Ammon's horn (tissue), 1 donor: ENCODE measurements at regions not wholly inside any gene's neighbourhood (a gene's known extent, or its start where the extent isn't known, plus 50 kb on each side); places are given as distances from the start of the nearest gene placed in this dataset.
"Not testable (repeated sequence)": the region's sequence is repeated elsewhere in the genome, so short reads cannot be mapped to it uniquely, and the experiment has no call there.

Experiments
- DNase-seq: peaks from one replicate; pipeline ENCODE4 v3.0.0-alpha.2; 2016; ENCODE audit warnings: low spot score

DNA sequence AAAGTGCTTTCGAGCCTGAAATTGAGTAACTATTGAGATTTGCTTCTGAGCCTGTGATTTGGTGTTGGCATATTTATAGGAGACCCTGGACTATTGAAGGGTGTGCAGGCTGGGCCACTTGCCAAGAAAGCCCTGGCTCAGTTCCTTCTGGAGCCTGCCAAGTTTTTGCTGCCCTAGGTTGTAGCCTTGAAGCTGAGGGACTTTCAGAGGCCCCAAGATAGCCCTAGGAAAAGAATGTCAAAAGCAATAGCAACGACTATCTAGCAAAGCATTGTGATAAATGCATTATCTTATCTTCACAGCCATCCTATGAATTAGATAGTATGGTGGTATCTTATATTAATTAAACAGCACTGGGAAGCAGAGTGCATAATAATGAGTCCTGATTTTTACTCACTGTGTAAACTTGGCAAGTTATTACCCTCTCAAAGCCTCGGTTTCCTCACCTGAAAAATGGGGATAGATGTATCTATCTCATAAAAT is 473.7 kb upstream of the PODXL start:
- DNase-seq, result peak; percentile 54

DNA sequence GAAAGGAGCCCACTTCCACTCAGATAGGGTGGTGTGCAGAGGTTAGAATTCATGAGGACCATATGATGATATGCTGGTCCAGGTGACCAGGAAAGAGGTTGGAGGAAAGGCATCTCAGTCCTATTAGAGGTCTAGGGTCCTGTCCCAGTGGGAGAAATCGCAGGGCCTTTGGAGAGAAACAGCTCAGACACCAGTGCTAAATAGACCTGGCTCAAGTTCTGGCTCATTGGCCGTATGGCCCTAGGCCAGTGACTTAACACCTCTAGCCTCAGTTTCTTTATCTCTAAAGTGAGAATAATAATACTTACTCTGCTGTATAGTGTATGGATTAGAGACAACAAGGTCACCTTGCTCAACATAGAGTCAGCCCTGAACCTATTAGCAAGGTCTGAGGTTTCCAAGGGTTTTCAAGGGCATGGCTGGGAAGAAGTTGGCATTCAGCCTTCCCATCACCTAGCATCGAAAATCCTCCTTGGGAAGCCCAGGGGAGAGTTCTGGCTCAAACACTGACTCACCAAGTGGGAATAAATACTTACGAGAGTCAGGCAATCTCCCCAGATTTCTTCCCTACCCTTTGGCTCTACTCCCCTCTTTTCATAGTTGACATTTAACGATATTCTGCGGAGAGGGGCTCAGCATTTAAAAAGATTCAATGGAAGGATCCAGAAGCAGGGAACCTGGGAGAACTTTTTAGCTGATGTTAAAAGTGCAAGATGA is 473.1 kb upstream of the PODXL start:
- DNase-seq, result peak; percentile 36

DNA sequence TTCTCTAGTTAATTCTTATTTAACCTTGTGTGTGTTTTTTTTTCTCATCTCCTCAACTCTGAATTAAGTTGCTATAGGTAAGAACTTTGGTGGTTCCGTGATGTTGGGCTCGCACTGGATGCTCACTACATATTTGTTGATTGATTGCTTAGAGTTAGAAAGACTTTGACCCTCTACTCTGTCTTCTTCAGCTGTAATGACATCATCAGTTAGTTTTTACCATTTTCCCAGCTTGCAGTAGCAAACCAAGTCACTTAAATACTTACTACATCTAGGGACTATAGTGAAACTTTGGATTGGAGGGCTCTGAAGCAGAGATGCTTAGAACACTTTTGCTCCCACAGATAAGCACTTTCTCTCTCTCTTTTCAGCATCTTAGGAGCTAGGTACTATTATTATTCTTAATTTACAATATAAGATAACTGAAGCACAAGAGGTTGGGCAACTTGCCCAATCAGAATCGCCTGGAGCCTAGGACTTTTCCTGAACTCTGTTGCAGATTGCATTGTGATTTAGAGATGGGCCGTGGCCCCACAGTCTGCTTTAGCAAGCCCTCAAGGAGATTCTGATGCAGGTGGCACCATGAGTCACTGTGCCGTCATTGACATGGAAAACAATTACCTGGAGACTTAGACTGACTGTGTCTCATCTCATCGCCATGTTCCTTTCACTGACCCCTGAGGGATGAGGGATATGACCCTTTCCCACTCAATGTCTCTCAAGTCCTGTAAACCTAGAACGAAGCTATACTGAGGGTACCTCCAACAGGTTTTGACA is 471.9 kb upstream of the PODXL start:
- no peak for DNase-seq

DNA sequence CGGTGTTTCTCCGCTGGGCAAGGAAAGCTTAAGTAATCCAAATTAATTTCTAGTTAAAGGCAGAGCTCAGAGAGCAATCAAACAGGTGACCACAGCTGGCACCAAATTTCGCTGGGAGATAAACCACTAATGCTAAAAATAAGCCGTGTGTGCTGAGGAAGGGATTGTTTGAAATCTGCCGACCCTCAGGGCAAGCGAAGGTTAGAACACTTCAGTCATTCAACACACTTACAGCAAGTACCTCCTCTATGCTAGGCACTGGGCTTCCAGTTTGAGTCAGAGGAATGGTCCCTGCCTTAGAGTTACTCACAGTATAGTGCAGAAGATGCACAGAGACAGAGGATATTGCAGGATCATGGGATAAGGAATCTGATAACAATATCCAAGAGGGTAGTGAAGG is 467.9 kb upstream of the PODXL start:
- no peak for DNase-seq

DNA sequence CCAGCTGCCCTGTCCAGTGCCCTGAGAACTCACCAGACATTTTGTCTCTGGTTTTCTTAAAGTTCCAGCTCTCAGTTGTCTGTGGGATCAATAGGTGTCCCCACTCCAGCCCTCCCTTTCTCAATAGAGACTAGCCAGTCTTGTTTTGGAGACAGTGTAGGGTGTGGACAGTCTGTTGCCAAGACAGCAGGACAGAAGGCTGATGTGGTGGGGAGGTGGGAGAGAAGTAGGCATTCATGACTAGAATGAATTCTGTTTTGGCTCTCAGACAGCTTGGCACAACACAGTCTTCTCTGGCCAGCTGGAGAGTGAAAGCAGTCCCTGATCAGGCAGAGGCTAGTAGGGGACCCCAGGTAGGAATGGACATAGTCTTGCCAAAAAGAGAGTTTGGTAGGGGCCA is 467.0 kb upstream of the PODXL start:
- no peak for DNase-seq

DNA sequence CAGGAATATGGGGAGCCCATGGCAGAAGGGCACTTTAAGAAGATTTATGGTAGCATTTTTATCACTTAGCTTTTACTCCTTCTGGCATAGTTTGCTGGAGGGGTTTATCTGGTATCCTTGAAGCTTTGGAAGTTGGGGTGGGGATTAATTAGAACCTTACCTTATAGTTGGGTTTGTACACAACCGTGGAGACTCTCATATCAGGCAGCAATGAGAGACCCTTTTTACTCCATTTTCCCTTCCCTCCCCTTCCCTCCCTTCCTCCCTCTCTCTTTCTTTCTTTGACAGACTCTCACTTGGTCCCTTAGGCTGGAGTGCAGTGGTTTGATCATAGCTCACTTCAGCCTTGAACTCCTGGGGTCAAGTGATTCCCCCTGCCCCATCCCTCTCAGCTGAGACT is 465.8 kb upstream of the PODXL start:
- DNase-seq, result no peak

DNA sequence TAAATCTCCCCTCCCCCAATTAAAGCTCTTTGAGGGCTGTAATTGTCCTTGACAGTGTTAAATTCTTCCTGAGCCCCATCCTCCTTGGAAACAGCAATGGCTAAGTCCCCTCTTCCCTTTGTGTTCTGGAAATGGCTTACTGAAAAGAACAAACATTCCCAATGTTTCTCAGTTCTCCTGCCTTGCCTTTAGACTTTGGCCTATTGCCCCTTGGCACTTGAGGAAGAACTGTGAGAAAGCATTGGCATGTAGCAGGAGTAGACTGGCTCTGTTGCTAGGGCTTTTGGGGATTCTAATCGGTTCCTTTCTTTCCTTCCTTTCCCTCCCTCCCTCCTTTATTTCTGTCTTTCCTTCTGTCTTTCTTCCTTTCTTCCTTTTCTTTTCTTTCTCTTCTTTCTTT is 463.3 kb upstream of the PODXL start:
- no peak for DNase-seq

DNA sequence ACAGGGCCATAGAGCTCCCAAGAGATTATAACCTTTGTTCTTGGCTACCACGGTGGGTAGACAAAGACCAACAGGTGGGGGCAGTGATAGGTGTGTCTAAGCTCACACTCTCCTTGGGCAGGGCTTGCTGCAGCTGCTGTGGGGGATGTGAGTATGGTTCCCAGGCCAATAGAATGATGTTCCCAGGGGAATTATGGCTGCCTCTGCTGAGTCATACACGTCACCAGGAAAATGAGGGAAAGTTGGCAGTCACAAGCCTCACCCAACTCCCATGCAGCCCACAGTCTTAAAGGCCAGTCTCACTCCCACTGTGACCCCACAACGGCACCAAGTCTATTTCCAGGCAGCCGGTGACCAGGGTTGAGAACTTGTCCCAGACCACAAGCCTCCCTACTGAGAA is 453.4 kb upstream of the PODXL start:
- no peak for DNase-seq

DNA sequence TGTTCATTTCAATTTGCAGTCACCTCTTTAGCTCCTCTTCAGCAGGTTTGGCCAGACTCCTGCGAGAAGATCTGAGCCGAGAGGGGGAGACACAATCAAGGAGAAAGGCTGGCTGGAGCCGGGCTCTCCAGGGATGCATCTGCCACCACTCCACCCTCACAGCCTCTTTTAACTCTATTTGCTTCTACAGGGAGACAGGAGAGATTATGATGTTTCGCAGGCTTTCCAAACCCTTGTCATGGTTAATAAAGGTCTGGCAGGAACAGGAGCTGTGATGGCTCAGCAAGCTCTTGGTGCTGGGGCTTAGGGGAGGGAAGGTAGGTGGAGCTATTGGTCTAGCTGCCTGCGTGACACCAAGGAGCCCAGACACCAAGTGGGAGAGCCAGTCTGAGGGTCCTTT is 448.1 kb upstream of the PODXL start:
- DNase-seq, result peak; percentile 27

DNA sequence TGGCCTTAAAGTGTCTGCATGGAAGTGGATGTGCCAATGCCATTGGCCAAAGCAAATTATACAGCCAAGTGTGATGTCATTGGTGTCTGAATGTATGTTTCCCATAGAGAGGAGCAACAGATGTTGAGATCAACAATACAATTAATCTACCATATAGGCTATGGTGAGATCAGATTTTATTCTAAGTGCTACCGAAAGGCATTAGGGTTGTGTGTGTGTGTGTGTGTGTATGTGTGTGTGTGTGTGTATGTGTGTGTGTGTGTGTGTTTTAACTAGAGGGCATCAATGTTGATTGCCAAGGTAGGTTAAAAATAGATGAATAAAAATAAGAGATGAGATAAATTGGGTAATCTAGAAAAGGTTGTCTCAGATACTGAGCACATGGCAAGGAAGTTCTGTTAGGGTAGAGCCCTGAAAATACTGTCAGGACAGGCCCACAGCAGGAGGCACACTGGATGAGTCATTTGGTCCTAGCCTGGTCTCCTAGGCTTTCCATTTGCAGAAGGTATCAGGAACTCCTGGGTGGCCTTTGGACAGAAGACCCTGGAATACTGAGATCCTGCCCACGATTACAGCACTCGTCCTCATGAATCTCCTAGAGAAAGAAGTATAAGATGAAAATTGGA is 446.0 kb upstream of the PODXL start:
- DNase-seq, result no peak

DNA sequence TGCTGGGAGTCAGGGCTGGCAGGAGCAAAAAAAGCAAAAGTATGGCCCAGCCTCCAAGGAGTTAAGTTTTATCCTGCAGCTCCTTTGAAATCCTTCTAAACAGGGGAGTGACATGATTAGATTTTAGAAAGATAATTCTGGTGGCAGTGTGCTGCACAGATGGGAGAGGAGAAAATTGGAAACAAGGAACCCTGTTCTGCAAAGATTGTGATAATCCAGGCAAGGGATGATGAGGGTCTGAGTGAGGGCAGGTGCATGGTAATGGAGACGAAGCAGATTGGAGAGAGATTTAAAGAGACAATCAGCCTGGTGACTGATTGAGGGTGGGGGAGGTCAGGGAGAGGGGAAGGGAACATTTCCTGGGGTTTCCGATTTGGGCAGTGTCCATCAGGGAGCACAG is 444.7 kb upstream of the PODXL start:
- DNase-seq, result no peak

DNA sequence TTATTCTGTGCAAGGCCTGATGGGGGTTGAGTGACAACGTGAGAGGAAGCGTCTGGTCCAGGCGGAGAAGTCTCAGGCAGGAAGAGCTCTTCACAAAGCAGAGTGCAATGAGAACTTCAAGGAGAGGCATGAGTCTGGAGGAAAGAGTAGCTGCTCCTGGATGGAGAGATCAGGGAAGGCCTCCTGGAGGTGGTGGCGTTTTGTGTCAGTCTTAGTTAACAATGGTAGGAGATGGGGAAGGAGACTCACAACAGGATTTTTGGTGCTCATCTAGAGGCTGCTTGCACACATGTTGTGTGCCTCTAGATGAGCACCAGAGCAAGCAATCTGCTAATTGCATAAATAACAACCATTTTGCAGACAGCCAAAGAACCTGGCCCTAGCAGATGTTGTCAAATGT is 442.8 kb upstream of the PODXL start:
- DNase-seq, result no peak

DNA sequence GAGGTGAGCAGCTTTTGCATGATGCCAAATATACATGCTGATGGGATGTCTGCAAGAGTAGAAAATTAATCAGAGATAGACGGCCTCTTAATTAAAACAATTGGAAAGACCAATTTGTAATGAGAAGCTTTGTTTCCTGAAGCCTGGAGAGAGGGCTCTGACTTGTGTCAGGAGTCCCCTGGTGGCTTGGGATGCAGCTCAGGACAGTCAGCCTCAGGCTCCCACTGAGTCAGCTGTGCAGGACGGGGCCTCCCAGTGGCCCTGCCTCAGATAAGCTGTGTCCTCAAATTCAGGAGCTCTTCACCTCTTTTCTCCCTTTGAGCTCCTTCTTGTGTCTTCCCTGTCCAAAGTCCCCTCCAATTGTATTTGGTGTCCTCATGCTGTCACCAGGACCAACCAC is 438.9 kb upstream of the PODXL start:
- no peak for DNase-seq

DNA sequence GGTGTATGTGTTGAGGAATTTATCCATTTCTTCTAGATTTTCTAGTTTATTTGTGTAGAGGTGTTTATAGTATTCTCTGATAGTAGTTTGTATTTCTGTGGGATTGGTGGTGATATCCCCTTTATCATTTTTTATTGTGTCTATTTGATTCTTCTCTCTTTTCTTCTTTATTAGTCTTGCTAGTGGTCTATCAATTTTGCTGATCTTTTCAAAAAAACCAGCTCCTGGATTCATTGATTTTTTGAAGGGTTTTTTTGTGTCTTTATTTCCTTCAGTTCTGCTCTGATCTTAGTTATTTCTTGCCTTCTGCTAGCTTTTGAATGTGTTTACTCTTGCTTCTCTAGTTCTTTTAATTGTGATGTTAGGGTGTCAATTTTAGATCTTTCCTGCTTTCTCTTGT is 424.6 kb upstream of the PODXL start:
- not testable (repeated sequence) for DNase-seq

DNA sequence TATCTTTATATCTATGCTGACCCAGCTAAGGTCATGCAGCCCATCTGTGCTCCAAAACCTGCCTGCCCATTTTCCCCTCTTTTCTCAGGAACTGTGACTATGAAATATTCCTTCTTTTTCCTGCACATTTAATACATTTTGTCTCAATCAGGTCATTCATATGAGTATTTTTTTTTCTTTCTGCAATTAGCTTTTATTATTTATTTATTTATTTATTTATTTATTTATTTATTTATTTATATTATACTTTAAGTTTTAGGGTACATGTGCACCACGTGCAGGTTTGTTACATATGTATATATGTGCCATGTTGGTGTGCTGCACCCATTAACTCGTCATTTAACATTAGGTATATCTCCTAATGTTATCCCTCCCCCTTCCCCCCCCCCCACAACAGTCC is 421.7 kb upstream of the PODXL start:
- DNase-seq, result not testable (repeated sequence)

DNA sequence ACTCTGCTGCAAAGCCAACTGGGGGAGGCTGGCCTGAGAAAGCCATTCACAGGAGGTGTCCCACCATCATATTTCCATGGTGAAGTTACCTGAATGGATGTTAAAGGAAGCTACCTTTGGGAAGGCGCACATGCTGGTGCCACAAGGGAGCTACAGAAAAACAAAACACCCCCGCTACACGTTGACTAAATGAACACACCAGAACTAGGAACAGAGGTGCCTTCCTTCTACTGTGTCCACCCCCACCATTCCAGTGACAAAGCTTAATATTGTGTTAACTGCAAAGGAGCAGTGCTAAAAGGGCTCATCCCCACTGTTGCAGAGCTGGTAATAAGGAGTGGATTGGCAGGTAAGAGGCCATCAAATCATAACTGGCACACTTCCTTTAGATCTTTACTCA is 420.0 kb upstream of the PODXL start:
- DNase-seq, result peak; percentile 16

DNA sequence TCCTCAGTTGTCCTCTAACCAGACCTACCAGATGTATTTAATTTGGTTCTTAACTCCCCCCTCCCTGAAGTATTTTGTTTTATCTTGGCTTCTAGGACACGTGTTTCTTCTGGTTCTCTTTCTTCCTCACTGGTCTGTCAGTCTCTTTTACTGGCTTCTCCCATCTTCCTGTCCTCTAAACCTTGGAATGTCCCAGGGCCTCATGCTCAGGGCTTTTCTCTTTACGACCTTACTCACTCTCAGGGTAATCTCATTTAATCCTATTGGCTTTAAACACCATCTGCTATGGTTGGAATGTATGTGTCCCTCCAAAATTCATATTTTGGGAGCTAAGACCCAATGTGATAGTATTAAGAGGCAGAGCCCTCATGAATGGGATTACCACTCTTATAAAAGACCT is 418.2 kb upstream of the PODXL start:
- DNase-seq, result no peak

DNA sequence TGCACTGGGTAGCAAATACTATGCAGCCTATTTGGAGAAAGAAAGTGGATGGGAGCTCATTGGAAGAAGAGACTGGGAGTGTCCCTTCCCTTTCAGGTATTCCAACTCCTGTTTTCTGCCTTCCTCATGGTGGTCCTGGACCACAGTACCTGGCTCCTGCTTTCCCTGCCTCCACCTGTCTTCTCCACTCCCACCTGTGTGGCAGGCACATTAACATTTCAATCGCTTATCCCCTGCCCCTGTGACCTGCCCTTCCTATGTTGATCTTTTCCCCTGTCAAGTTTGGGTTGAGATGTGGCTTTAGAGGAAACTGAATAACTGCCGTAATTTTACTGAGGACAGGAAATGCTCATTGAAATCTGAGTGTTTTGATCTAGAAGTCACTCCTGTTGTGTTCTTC is 415.8 kb upstream of the PODXL start:
- DNase-seq, result no peak

DNA sequence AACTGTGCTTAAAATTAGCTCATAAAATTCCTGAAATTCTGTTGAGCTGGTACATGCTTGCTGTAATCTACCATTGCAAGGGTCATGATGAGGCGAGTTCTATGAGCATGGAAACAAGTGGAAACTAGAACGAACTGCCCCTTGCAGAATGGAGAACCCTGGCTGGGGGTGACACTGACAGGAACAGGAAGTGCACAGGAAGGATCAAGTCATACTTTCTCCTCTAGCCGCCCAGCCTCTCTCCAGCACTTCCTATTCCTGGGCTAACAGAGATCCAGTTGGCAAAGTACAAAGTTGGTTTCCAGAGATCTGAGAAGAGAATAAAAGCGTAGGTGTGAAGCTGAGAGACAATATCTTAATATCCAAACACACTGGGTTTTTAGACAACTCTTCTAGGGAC is 414.2 kb upstream of the PODXL start:
- DNase-seq, result no peak

DNA sequence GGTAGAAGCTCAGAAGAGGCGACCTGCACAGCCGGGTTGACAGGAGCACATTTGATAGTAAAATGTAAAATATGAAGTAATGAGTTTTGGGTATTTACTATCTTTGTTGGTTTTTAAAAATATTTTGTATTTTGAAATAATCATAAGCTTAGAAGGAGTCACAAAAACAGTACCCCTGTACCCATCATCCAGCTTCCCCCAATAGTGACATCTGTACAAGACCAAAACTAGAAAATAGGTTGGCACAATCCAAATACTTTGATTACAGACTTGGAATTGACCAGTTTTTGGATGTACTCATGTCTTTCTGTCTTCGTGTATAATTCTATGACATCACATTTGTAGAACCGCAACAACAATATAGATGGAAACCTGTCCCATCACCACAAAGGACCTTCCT is 413.1 kb upstream of the PODXL start:
- DNase-seq, result no peak

DNA sequence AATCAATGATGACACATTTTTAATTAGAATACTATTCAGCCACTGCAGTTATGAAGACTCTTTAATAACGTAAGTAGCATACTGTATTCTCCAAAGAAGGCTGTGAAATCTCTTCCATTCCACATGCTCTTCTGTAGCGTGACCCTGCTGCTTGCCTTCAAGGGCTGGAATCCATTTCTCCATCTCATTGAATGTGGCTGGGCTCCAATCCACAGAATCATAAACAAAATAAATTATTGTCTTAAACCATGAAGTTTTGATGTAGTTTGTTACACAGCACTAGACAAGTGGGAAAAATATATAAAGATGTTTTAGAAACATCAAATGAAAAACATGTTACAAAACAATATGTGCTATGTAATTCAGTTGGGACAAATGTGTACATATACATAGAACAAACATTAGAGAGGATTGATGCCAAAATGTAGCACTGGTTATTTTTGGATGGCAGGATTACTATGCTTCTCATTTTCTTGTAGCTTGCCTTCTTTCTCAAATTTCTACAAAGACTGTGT is 410.8 kb upstream of the PODXL start:
- no peak for DNase-seq

DNA sequence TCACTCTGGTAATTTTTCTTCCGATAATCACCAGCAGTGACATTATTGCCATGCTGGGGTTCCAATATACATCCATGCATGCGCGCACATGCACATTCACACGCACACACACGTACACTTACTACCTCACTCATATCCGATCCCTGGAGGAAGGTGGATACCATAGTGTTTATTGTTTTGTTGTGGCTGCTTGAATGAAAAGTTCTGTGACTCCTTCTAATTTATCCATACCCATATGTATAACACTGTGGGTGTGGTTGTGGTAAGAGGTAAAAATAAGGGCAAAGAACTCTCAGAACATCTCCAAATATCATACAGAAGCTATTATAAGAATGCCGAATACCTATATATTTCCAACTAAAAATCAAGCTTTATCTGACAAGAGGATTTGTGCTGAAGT is 407.8 kb upstream of the PODXL start:
- no peak for DNase-seq

DNA sequence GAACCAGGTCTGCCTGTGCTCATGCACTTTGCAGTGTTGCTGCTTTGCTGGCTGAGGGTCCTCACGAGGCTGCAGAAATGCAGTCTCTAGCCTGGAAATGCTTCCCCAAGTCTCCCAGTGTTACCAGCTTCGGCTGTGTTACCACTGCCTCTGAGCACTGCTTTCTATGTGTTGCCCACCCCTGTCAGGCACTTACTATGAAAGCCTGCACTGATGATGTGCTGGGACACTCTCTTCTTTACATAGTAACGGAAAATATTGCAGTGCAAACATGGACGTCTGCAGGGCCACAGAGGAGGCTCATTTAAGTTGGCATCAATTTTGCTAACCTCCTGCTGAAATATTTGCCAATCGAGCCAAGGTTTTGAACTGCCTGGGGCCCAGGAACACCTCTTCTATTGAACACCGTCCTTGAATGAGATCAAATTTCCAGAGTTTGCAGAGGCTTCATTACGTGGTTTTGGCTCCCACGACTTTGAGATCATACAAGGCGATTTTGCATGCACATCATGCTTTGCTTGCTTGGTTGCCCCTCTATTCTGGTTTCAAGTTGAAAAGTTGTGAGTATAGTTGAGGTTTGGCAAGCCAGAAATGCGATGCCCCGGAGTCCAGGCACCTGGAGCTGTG is 404.7 kb upstream of the PODXL start:
- no peak for DNase-seq
